ENCODE measurements at regions not wholly inside any gene's neighbourhood (a gene's known extent, or its start where the extent isn't known, plus 50 kb on each side); places are given as distances from the start of the nearest gene placed in this dataset.

- TF ChIP-seq CTCF (IDR thresholded peaks at IDR 0.05; ENCODE audit: unreplicated experiment), result no peak
- Mint-ChIP-seq H3K36me3 (ENCODE audit: low read depth, unreplicated experiment) (no peaks in the 10 kb centered on the region), H3K27me3 (ENCODE audit: unreplicated experiment) (peaks cover 6% of the 10 kb centered on the region), H3K27ac (ENCODE audit: unreplicated experiment) (no peak overlapping the region), H3K9me3 (ENCODE audit: unreplicated experiment) (no peaks in the 10 kb centered on the region), H3K4me3 (ENCODE audit: unreplicated experiment) (no peak overlapping the region), H3K4me1 (ENCODE audit: unreplicated experiment) (no peaks in the 10 kb centered on the region)
- DNase-seq (ENCODE audit: low spot score), result no peak
Observed at GRCh38 chr9:135418161-135418560, 61.4 kb upstream of the PPP1R26 start.

- no peak overlapping the region for H3K27ac Mint-ChIP-seq (ENCODE audit: unreplicated experiment)
- H3K9me3 Mint-ChIP-seq (ENCODE audit: unreplicated experiment), result no peaks in the 10 kb centered on the region
- no peak overlapping the region for H3K4me3 Mint-ChIP-seq (ENCODE audit: unreplicated experiment)
- DNase-seq (ENCODE audit: low spot score), result no peak
- no peak for TF ChIP-seq CTCF (IDR thresholded peaks at IDR 0.05; ENCODE audit: unreplicated experiment)
- H3K4me1 Mint-ChIP-seq (ENCODE audit: unreplicated experiment), result no peaks in the 10 kb centered on the region
- H3K27me3 Mint-ChIP-seq (ENCODE audit: unreplicated experiment), result peaks cover 6% of the 10 kb centered on the region
- H3K36me3 Mint-ChIP-seq (ENCODE audit: low read depth, unreplicated experiment), result no peaks in the 10 kb centered on the region
Observed at GRCh38 chr9:135419106-135419505, 60.5 kb upstream of the PPP1R26 start.

- TF ChIP-seq CTCF (IDR thresholded peaks at IDR 0.05; ENCODE audit: unreplicated experiment), result no peak
- Mint-ChIP-seq H3K4me1 (ENCODE audit: unreplicated experiment) (no peaks in the 10 kb centered on the region), H3K27ac (ENCODE audit: unreplicated experiment) (no peak overlapping the region), H3K4me3 (ENCODE audit: unreplicated experiment) (no peak overlapping the region), H3K27me3 (ENCODE audit: unreplicated experiment) (peaks cover 10% of the 10 kb centered on the region), H3K9me3 (ENCODE audit: unreplicated experiment) (no peaks in the 10 kb centered on the region), H3K36me3 (ENCODE audit: low read depth, unreplicated experiment) (no peaks in the 10 kb centered on the region)
- DNase-seq (ENCODE audit: low spot score), result no peak
Observed at GRCh38 chr9:135422341-135422944, 57.1 kb upstream of the PPP1R26 start.

GRCh38 chr9:135423725-135424124 lies 55.9 kb upstream of the PPP1R26 start:
- DNase-seq (ENCODE audit: low spot score), result no peak
- Mint-ChIP-seq H3K9me3 (ENCODE audit: unreplicated experiment) (no peaks in the 10 kb centered on the region), H3K27ac (ENCODE audit: unreplicated experiment) (no peak overlapping the region), H3K4me3 (ENCODE audit: unreplicated experiment) (no peak overlapping the region), H3K4me1 (ENCODE audit: unreplicated experiment) (no peaks in the 10 kb centered on the region), H3K36me3 (ENCODE audit: low read depth, unreplicated experiment) (no peaks in the 10 kb centered on the region), H3K27me3 (ENCODE audit: unreplicated experiment) (peaks cover 10% of the 10 kb centered on the region)
- TF ChIP-seq CTCF (IDR thresholded peaks at IDR 0.05; ENCODE audit: unreplicated experiment), result no peak
